OCI-LY7 (cell line): ENCODE measurements at regions not wholly inside any gene's neighbourhood (a gene's known extent, or its start where the extent isn't known, plus 50 kb on each side); places are given as distances from the start of the nearest gene placed in this dataset.

ENCODE experiments used
- BruUV-seq: library from RNA; stranded (reverse); fragments of 400-500 nt; replicated peaks from 2 replicates; lab custom pipeline; 2021; lab: Mats Ljungman, UMichigan
- CTCF ChIA-PET: fragments of 300-600 bp; sonication (Branson Sonifier 250); formaldehyde crosslinking; loops from one replicate; lab custom pipeline; 2022; ENCODE audit warnings: antibody characterized with exemption; ENCODE audit not compliant: unreplicated experiment; lab: Charles Lee
- POLR2A ChIA-PET: fragments of 300-600 bp; sonication (Branson Sonifier 250); formaldehyde crosslinking; loops from one replicate; lab custom pipeline; 2022; ENCODE audit warnings: antibody characterized with exemption; lab: Charles Lee
- DNase-seq: peaks from one replicate; pipeline ENCODE4 v3.0.0-alpha.2; 2015; ENCODE audit warnings: low spot score
- H2AFZ ChIP-seq: fragments of 200-600 bp; sonication (generic), shearing (Covaris generic); 2 replicates; pipeline ENCODE4 v1.6.1; 2014; ENCODE audit warnings: mild to moderate bottlenecking, antibody characterized with exemption, low read length, moderate library complexity
- H3K27ac ChIP-seq: fragments of 200-600 bp; sonication (generic); 2 replicates; pipeline ENCODE4 v1.5.1; 2014; ENCODE audit warnings: mixed run types, low read depth, mild to moderate bottlenecking, moderate library complexity, low read length, inconsistent platforms; ENCODE audit not compliant: poor library complexity, severe bottlenecking
- H3K36me3 ChIP-seq: fragments of 200-600 bp; sonication (generic); 2 replicates; pipeline ENCODE4 v1.6.1; 2014; ENCODE audit warnings: mild to moderate bottlenecking, antibody characterized with exemption, low read length, moderate library complexity, mixed read lengths; ENCODE audit not compliant: insufficient read depth
- H3K4me1 ChIP-seq: fragments of 200-600 bp; sonication (generic); 2 replicates; pipeline ENCODE4 v1.5.1; 2014; ENCODE audit warnings: mild to moderate bottlenecking, low read length; ENCODE audit not compliant: insufficient read depth, poor library complexity, severe bottlenecking
- H3K4me2 ChIP-seq: fragments of 200-600 bp; sonication (generic); 2 replicates; pipeline ENCODE4 v1.6.1; 2014; ENCODE audit warnings: mild to moderate bottlenecking, low read length
- H3K4me3 ChIP-seq: fragments of 200-600 bp; sonication (generic); 2 replicates; pipeline ENCODE4 v1.5.1; 2014; ENCODE audit warnings: mild to moderate bottlenecking, low read depth, low read length; ENCODE audit not compliant: poor library complexity, severe bottlenecking
- H3K79me2 ChIP-seq: fragments of 200-600 bp; sonication (generic); 2 replicates; pipeline ENCODE4 v1.6.1; 2016; ENCODE audit warnings: low read depth, mild to moderate bottlenecking, low read length, moderate library complexity, mixed read lengths; ENCODE audit not compliant: insufficient read depth
- H3K9me2 ChIP-seq: fragments of 200-600 bp; sonication (generic); 2 replicates; pipeline ENCODE4 v1.6.1; 2016; ENCODE audit warnings: mild to moderate bottlenecking, low read length, mixed read lengths; ENCODE audit not compliant: insufficient read depth
- H3K9me3 ChIP-seq: fragments of 200-600 bp; sonication (generic); 2 replicates; pipeline ENCODE4 v1.6.1; 2014; ENCODE audit warnings: mild to moderate bottlenecking, mixed run types, low read length, mixed read lengths
- H4K20me1 ChIP-seq: fragments of 200-600 bp; sonication (generic); 2 replicates; pipeline ENCODE4 v1.6.1; 2014; ENCODE audit warnings: mild to moderate bottlenecking, antibody characterized with exemption, low read length, moderate library complexity, mixed read lengths; ENCODE audit not compliant: insufficient read depth
- CTCF ChIP-seq: fragments of 200-600 bp; sonication (generic); conservative IDR thresholded peaks from 2 replicates; pipeline ENCODE4 v1.5.1; 2014; ENCODE audit warnings: mild to moderate bottlenecking, antibody characterized with exemption, low read length, moderate library complexity, mixed read lengths
- EZH2phosphoT487 ChIP-seq: fragments of 200-600 bp; sonication (generic); IDR thresholded peaks from 2 replicates; pipeline ENCODE4 v1.6.1; 2018; ENCODE audit warnings: low read depth, borderline replicate concordance, mild to moderate bottlenecking, mixed run types, antibody characterized with exemption, low read length, moderate library complexity, mixed read lengths
- intact Hi-C: fragments of 100-400 bp; cut with micrococcal nuclease; formaldehyde crosslinking; loops from one replicate; pipeline ENCODE4 v1.10.0; 2022; ENCODE audit not compliant: unreplicated experiment

- POLR2A ChIA-PET: no interaction called here
- Histone ChIP-seq H3K4me3 (no peak overlapping the region), H3K9me2 (no peaks in the 10 kb centered on the region), H4K20me1 (no peaks in the 10 kb centered on the region), H3K9me3 (no peaks in the 10 kb centered on the region), H3K36me3 (no peaks in the 10 kb centered on the region), H3K79me2 (no peaks in the 10 kb centered on the region), H2AFZ (no peak overlapping the region), H3K4me1 (no peaks in the 10 kb centered on the region), H3K4me2 (no peak overlapping the region), H3K27ac (no peak overlapping the region)
- TF ChIP-seq EZH2phosphoT487 (no peak), CTCF (no peak)
- no peak for DNase-seq
- CTCF ChIA-PET: no interaction called here
- BruUV-seq: no TSS peak
- intact Hi-C loops: no loop called here
Measured at GRCh38 chr2:67938053-67938452, 124.8 kb downstream of the C1D start.

DNA sequence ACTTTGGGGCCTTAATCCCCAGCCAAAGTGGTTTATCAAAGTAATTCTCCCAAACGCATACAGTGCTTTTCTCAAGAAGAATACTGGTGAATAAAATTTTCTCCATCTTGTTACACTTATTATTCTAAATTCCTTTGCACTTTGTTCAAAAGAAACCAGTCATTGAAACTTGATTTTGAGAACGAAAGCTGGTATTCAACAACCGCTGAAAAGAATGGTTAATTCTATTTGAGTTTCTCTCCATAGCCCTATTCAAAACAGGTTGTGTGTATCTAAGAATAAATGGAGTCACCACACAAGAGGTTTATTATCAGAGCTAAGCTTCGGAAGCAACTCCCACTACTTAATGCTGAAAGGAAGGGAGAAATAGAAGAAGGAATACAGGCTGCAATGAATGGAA lies 117.7 kb downstream of the C1D start:
- H3K9me2 ChIP-seq: no peaks in the 10 kb centered on the region
- no TSS peak for BruUV-seq
- H2AFZ ChIP-seq: no peak overlapping the region
- POLR2A ChIA-PET: no interaction called here
- H3K4me3 ChIP-seq: no peak overlapping the region
- H4K20me1 ChIP-seq: no peaks in the 10 kb centered on the region
- no peaks in the 10 kb centered on the region for H3K36me3 ChIP-seq
- no peak overlapping the region for H3K4me2 ChIP-seq
- no peaks in the 10 kb centered on the region for H3K9me3 ChIP-seq
- no peak for DNase-seq
- no peaks in the 10 kb centered on the region for H3K79me2 ChIP-seq
- CTCF ChIA-PET: no interaction called here
- H3K4me1 ChIP-seq: no peaks in the 10 kb centered on the region
- H3K27ac ChIP-seq: no peak overlapping the region
- intact Hi-C loops: no loop called here
- TF ChIP-seq EZH2phosphoT487 (no peak), CTCF (no peak)

DNA sequence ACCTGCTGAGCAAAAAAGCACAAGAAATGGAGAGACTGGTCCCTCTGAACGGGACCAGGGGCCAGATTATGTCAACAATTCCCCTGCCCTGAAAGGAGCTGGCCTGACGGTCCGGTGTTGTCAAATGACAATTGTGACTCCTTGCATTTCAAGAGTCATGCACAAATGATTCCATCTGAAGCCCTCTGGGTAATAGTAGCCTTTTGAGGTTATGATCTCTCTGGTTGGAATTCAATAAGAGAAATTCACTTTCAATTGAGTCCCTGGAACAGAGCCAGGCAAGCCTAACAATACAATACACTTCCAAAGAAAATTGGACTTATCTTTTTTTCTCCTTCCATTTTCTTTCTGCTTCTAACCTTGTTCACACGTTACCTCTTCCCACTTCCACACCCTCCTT lies 116.9 kb downstream of the C1D start:
- Histone ChIP-seq H3K9me2 (no peaks in the 10 kb centered on the region), H3K4me1 (no peaks in the 10 kb centered on the region), H3K36me3 (no peaks in the 10 kb centered on the region), H3K9me3 (no peaks in the 10 kb centered on the region), H3K79me2 (no peaks in the 10 kb centered on the region), H3K27ac (no peak overlapping the region), H2AFZ (no peak overlapping the region), H3K4me3 (no peak overlapping the region), H4K20me1 (no peaks in the 10 kb centered on the region), H3K4me2 (no peak overlapping the region)
- ChIA-PET CTCF (no interaction called here), POLR2A (no interaction called here)
- no peak for DNase-seq
- BruUV-seq: no TSS peak
- no peak for TF ChIP-seq CTCF
- no peak for TF ChIP-seq EZH2phosphoT487
- intact Hi-C loops: no loop called here
